ENCODE measurements at regions not wholly inside any gene's neighbourhood (a gene's known extent, or its start where the extent isn't known, plus 50 kb on each side); places are given as distances from the start of the nearest gene placed in this dataset.

DNA sequence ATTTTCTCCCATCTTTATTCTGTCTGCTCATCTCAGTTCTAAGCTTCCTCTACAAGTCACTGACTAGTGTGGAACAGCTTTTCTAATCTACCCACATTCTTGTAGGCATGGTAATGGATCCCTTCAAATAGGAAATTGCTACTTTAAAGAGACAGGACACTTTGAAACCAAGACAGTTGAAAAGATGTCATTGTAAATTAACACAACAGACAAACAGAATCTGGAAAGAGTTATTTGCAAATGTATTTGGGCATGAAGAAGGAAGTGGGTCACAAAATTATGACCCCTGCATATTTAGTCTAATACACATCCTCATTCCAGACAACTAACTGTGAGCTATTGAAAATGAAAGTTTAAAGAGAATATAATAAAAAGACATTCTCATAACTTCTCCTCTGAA is 298.2 kb upstream of the MARCKS start:
- no peak for DNase-seq

DNA sequence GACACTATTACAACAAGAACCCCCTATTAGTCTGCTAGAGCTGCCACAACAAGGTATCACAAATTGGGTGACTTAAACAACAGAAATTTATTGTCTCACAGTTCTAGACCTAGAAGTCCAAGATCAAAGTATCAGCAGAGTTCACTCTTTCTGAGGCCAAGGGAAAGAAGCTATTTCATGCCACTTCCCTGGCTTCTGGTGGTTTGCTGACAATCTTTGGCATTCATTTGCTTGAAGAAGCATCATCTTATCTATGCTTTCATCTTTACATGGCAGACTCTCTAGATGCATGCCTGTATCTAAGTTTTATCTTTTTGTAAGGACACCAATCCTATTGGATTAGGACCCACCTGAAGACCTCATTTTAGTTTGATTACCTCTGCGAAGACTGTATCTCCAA is 296.8 kb upstream of the MARCKS start:
- DNase-seq, result no peak

DNA sequence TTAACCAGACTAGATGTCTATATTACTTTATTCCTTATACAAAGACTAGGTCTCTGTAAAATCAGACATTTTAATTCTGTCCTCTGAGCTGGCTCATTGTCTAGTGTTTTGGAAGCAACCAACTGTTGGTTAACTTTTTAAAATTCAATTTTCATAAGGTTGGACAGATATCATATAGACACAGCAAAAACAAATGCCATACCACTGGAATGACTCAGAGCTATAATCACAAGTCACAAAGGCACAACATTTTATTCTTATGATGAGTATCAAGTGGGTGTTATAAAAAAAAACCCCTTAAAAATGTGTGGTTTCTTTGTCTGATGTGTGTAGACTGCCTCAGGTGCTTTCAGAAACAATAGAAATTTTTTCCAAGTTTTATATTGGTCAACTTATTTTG is 296.2 kb upstream of the MARCKS start:
- no peak for DNase-seq

DNA sequence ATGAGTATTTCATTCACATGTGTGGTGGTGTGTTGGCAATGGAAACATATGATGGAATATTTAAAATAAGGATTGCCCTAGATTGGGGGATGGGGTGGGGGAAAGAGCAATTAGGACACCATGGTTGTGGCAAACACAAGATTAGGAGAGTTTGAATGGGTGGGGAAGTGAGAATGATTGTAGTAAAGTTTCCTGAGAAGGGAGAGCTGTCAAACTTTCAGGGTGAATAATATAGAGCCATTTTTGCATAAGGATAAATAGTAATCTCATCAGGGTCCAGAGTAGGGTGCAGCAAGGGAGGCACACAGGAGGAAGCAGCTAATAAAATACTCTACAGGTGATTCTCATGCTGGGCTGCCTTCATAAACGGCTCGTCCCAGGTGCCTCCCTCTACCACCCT is 294.9 kb upstream of the MARCKS start:
- no peak for DNase-seq

DNA sequence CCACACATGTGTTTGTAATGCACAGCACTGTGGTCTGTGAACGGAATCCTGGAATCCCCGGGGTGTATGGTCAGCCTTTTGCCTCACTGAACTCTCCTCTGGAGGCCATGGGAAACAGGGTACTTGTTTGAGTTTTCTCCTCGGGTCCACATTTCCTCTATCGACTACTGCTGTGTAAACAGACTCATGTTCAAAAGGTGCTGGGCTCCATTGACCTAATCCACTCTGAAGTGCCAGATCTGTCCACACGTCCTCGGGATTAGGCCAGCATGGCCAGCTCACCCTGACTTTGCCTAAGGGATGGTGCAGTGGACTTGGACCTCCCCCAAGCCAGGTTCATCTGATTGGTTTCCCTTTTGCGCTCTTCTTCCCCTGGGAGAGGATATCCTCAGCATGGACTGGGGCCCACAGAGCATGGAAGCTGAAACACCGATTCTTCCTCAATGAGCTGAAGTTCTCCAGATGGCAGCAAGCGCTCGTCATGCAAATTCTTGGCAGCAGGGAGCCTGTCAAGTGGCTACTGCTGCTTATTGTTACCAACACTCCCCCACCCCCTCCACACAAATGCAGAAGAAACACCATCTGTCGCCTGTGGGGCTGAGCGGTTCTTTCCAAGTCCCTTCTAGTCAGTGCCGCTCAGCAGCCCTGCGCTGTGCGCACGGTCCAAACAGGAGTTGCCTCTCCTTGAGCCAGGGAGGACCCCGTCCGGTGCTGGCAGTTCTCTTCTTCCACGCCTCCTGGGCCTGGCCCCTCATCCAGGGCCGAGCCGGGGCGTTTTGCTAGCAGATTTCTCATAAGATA is 292.6 kb upstream of the MARCKS start:
- peak; percentile 51 to 73 for DNase-seq

DNA sequence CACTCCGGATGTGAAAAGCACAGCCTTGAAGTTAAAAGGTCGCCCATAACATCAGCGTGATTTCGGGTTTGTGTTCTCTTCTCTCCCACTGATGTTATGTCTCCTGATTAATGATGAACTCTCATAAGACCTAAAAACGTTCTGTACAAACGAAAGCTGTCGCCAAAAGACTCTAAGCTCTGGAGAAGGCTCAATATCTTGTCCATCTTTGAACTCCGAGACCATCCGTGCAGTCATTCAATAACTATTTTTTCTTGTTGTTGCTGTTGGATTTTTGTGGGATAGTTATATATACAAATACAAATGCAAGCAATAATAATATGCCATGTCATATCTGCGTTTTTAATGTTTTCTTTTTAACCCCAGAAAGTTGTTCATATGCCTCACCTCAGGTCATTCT is 291.8 kb upstream of the MARCKS start:
- DNase-seq, result no peak

DNA sequence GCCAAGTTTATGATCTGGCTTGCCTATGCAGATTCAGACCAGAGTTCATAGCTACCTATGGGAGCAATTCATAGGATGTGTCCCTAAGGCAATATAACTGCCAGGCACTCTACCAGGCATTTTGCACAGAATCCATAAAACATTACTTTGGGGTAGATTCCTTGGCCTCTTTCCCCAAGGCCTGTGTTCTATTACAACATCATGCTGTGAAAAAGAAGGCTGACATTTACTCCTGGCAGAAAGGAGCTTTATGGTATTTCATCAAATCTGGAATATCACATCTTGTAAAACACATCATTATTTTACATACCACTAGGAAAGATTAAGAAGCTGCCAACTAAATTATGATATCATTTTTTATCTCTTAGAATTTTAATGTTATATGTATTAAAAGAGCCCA is 287.0 kb upstream of the MARCKS start:
- no peak for DNase-seq

DNA sequence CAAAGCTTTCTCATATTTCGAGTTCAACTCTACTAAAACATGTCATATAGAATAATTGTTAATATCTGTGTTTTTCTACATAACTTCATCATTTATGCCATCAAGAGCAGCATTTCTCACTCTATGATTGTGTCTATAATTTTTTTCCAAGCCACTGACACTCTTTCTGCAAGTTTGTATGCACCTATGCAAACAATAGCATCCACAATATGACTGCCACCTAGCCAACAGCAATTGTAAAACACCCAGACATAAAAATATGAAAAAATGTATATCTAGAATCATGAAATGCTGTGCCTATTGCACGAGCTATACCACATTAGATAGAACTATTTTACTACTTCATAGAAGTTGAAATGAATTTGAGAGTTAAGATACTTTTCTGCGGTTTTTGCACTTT is 286.5 kb upstream of the MARCKS start:
- DNase-seq, result no peak

DNA sequence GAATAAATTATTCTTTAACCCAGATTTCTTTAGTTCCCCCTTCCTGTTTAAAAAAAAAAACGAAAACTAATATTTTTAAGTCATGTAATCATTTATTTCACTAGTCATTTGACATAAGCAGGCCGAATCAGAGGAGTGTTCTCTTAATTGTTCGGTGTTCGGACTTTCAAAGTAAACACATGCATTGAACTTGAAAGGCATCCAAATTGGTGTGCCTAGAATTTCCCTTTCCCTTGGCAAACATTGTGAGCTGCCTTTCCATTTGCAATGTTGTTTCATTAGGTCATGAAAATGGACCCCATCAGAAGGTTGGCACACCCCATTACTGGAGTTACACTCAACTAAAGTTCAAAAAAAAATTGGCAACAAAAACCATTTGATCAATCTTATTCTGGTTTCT is 283.0 kb upstream of the MARCKS start:
- DNase-seq, result no peak

DNA sequence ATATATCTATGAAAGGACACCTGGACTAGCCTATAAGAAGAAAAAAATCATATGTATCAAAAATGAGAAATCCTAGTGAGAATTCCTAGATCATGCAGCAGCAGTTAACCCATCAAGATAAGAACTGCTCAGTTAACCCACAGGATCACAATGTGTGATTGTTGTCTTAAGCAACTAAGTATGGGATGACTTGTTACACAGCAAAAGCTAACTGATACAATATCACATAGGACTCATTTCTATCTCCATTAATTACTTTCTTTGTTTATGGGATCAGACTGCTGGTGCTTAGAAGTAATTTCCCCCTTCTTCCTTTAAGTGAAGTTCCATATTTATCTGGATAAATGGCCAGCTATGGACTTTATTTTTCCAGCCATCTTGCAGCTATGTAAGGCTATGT is 280.8 kb upstream of the MARCKS start:
- no peak for DNase-seq

DNA sequence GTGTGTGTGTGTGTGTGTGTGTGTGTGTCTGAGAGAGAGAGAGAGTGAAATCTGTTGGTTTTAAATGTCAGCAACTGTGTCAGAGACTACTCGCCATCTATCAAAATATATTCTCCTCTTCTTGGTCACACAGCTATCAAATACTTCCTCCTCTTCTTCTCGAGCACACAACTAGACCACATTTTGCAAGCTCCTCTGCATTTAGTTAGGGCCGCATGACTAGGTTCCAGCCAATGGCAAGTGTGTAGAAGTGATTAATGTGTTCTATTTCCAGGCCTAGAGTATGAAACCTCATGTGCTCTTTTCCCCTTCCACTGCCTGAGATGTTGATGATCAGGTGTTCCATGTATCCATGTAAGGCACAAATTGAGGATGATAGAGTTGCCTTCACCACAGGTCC is 278.5 kb upstream of the MARCKS start:
- no peak for DNase-seq

DNA sequence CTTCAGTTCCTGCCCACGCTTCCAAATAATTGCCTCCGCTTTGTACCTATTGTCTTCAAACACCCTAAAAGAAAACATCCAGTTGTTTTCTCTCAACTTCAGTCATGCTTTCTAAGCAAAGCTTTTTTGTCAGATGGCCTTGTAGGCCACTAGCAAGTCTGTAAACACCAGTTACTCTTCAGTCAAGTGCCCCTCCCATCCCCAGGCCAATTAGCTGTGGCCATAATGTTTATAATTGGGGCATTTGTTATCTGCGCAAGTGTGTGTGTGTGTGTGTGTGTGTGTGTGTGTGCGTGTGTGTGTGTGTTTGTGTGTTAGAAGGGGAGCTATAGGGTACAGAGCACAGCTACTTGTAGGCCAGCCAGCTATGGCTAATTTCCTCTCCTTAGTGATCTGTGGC is 272.4 kb upstream of the MARCKS start:
- no peak for DNase-seq

DNA sequence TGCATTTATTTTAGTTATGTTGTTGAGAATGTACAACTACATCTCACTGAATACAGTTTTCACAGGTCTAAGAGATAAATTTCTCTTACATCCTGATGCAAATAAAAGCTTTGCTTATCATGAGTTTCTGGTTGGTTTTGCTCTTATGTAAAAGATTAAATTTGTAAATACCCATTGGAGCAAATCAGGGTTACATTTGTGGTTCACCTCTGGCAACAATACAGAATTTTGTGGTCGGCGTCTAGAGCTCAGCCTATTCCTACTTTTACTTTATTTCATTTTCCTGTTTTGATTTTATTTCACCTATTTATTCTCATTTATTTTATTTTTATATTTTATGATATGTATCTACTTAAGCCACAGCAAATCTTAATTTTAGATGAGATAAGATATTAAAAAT is 271.9 kb upstream of the MARCKS start:
- no peak for DNase-seq

DNA sequence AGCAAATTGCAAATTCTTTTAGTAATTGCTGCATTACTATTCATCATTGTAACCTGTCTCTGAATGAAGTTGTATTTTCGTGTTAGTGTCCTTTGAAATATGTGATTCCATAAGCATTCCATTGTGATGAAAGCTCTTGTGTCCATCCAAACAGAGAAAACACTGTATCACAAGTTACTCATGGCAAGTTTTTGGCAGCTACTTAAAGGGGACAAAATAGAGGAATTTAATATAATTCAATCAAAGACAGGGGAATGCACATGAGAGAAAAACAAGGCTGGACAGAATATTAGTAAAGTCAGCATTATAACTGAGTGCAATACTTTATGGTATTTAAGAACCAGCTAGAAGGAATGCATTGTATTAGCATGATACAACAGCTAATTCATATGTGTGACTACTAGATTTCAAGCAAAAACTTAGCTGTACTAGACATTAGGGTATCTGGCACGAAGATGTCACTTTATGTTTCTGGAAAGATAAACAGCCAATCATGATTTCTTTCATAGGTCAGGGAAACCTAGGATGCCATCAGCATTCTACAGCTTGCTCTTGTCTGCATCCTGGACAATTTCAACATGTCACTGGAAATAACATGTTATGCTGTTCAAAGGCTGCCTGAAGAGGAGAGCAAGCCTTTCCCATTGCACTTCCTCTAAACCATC is 270.6 kb upstream of the MARCKS start:
- no peak for DNase-seq

DNA sequence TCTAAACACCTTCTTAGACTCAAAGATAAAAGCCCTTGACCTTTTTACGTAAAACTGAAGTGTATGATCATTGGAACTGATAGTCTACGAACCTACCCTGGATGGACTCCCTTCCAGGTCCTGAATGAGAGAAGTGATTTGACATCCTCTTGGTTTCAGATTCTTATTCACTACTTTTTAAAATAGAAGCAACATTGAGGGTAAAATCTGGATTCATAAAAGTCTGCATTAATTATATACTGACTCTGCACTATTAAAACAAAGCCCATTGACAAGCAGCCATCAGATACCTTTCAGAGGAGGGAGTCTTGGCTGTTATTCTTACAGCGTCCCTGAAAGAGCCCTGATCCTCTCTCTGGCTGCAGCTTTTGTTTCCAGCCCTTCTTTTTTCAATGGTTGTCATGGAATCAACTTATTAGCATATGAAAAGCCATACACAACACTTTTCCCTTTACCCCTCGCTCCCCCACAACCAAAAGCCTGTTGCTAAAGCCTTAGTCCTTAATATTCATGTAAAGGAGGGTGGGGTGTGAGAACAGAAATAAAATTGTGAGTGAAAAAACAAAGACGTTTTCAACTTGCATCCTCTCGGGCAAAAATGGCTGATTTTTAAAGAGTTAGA is 270.0 kb upstream of the MARCKS start:
- no peak for DNase-seq

DNA sequence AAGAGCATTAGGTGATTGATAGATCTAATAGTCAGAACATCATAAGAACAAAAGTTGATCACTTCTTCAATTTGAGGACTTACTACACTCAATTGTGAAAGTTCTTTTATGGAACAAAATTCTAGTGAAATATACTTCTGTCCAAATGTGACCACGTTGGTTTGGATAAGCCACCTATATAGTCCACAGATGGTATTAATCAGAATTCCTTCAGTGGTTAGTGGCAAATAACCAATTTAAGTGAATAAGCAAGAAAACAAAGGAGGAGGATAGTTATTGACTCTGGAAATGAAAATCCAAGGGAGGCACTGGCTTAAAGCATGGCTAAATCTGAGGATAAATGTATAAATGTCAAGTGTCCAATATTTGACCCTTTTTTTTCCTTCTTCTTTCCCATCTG is 268.5 kb upstream of the MARCKS start:
- DNase-seq, result no peak

DNA sequence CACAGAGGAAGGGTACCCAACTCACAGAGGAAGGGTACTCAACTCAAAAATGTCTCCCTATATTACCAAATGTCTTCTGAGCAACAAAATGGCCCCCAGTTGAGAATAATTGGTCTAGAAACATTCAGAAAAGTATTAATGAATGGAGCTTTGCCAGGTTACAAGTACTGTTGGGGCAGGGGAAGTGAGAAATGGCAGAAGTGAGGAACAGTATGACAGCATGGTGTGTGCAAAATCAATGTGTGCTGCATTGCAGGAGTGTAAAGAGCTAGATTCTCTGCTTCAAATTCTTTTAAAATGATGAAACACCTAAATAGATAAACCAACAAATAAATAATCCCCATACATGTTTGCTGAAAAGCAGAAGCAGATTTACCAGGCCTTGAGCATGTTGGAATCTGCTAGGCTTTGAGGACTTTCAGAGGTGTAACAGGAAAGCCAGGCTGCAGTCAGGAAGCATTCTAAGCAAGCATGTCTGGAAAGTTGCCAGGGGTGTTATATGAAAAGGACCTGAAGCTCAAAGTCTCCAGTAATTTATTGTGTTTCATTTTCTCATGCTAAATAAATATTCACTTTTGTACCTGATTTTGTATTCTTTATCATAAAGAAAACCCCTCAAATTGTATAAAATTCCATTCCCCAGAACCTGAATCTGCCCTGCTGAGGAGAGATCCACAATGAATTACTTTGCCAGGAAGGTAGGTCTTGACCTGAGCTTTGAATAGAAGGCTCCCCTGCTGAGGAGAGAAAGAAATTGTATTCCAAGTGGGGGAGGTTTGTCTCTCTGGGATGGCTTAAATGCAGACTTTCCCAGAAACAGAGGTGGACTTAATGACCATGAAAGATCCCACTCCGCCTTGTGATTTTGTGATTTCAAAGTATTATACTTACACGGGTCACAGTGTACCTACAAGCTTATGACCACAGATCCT is 265.0 kb upstream of the MARCKS start:
- no peak for DNase-seq

DNA sequence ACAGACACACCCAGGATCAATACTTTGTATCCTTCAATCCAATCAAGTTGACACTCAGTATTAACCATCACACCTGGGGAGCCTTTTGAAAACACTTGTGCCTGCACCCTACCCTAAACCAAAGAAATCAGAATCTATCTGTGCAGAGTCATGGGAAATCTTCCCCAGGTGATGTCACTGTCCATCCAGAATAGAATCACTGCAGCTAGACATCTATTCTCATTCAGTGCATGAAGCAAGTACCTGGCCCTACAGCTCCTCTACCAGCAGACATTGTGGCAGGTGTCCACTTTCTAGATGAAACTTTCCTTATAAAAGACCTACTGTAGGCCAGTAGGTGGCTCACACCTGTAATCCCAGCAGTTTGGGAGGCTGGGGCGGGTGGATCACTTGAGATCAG is 262.4 kb upstream of the MARCKS start:
- no peak for DNase-seq

DNA sequence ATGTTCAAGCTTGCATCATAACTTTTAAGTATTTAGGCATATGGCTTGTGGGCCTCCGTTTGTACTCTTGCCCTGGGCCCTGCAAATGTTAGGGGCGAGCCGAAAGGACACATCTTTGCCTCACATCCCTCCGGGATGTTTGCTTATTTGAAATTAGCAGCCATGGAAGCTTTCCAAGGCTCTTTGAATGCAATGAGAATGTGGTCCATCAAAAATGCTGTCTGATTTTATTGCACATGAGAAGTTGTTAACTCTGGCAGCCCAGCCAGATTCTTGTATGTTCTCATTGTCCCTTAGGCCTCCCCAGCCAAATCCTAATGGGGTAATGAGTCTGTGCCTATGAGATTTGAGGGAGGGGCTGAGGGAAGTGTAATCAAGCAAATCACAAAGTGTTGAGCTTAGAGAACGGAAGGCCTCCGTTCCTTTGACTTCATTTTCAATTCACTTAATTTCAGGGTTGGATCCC is 261.2 kb upstream of the MARCKS start:
- DNase-seq, result no peak

DNA sequence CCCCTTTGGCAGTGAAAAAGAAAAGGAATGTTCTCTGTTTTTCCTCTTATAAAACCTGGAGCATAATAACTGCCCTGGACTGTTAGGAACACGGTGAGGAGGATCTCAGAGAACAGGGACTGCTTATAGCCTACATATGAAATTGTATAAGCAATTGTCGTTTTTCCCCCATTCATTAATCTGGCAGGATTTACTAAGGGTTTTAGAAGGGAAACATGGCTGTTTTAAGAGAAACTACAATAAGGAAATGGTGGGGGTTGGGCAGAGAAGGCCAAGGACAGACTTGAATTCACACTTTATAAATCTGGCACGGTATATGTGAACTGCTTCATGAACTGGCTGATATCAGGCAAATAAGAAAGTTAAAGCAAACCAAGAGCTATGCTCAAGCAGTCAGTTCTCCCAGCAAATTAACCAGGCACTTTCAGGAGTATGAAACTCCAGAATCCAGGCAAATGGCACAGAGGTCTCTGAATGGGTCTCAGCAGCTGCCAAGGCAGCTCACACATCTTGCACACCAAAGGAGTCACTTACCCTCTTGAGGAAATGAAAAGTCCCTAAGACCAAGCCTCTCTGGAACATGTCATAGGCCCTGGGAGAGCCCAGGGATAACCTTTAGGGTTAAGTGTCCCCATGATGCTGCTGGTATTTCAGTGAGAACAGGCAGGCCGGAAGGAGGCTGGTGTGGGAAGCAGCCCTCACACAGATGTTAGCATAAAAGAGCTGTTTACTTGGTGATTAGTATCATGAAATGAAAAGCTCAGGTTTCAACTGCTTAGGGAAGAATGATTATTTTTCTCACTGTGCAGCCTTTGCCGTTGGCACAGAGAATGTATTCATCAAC is 260.5 kb upstream of the MARCKS start:
- DNase-seq, result no peak

DNA sequence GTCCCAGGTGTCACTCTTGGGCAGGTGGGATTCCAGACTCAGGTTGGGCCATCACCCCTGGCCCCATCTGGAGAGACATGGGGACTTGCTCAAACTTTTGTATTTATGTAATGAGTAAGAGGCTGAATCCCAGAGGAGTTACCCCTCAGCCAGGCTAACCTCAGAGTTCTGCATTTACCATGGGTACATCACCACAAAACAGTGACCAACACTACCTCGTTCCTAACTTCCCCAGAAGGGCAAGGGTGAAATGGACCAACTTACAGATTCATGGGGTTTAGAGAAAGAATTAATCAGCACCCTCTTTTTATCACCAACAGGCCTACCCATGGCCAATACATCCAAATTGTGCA is 259.9 kb upstream of the MARCKS start:
- peak in 1 of 2 donors; percentile 25 for DNase-seq

DNA sequence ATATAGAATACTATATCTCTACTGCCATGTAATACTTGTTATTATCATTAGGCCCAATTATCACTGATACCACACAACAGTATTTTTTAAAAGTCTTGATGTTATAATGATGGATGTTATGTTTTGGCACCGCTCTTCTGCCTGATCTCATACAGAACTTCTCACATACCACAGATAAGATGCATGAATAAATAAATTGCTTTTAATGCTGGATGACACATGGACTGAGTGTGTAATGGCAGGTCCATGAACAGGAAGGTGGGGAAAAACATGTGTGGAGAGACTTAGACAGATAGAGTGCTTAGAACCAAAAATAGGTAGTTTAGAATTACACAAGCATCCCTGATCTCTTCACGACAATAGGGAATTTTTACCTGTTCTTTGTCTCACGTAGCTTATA is 258.4 kb upstream of the MARCKS start:
- no peak for DNase-seq

All from inflammatory macrophage treated with lipopolysaccharide for 1 hour (primary cell).